ENCODE measurements at regions not wholly inside any gene's neighbourhood (a gene's known extent, or its start where the extent isn't known, plus 50 kb on each side); places are given as distances from the start of the nearest gene placed in this dataset.

- TF ChIP-seq CTCF (IDR thresholded peaks at IDR 0.05; ENCODE audit: low read length) (no peak), EZH2 (IDR thresholded peaks at IDR 0.05; ENCODE audit: borderline replicate concordance, low read length) (no peak)
- no peak overlapping the region for H3K4me2 ChIP-seq (ENCODE audit: low read length)
- H3K27me3 ChIP-seq (ENCODE audit: insufficient read depth, low read length): no peaks in the 10 kb centered on the region
- H2AFZ ChIP-seq (ENCODE audit: low read length): no peak overlapping the region
- H3K9me2 ChIP-seq (ENCODE audit: low read depth, low read length): no peaks in the 10 kb centered on the region
- H3K36me3 ChIP-seq (ENCODE audit: insufficient read depth, low read length): no peaks in the 10 kb centered on the region
- H3K4me3 ChIP-seq (ENCODE audit: low read depth, low read length, poor library complexity, severe bottlenecking): no peak overlapping the region
- no peaks in the 10 kb centered on the region for H3K79me2 ChIP-seq (ENCODE audit: insufficient read depth, low read length)
- H3K27ac ChIP-seq (ENCODE audit: low read depth, low read length, poor library complexity, severe bottlenecking): no peak overlapping the region
- H3K9ac ChIP-seq (ENCODE audit: low read length): no peak overlapping the region
- H3K9me3 ChIP-seq (ENCODE audit: low read length): no peaks in the 10 kb centered on the region
- H4K20me1 ChIP-seq (ENCODE audit: insufficient read depth, low read length): no peaks in the 10 kb centered on the region
- no peaks in the 10 kb centered on the region for H3F3A ChIP-seq (ENCODE audit: insufficient read depth, low read length)
- no peaks in the 10 kb centered on the region for H3K4me1 ChIP-seq (ENCODE audit: insufficient read depth, low read length, severe bottlenecking)
Observed at GRCh38 chr6:22804620-22805261, 235.4 kb downstream of the HDGFL1 start.

GRCh38 chr6:22807261-22807660, 237.9 kb downstream of the HDGFL1 start:
- no peak overlapping the region for H3K27ac ChIP-seq (ENCODE audit: low read depth, low read length, poor library complexity, severe bottlenecking)
- TF ChIP-seq EZH2 (IDR thresholded peaks at IDR 0.05; ENCODE audit: borderline replicate concordance, low read length) (no peak), CTCF (IDR thresholded peaks at IDR 0.05; ENCODE audit: low read length) (no peak)

GRCh38 chr6:22807818-22808217, 238.5 kb downstream of the HDGFL1 start:
- H3K4me1 ChIP-seq (ENCODE audit: insufficient read depth, low read length, severe bottlenecking): no peaks in the 10 kb centered on the region
- no peak overlapping the region for H3K4me2 ChIP-seq (ENCODE audit: low read length)
- H2AFZ ChIP-seq (ENCODE audit: low read length): no peak overlapping the region
- H3K4me3 ChIP-seq (ENCODE audit: low read depth, low read length, poor library complexity, severe bottlenecking): no peak overlapping the region
- no peaks in the 10 kb centered on the region for H3K27me3 ChIP-seq (ENCODE audit: insufficient read depth, low read length)
- no peak for TF ChIP-seq CTCF (IDR thresholded peaks at IDR 0.05; ENCODE audit: low read length)
- no peak for TF ChIP-seq EZH2 (IDR thresholded peaks at IDR 0.05; ENCODE audit: borderline replicate concordance, low read length)
- no peaks in the 10 kb centered on the region for H3K36me3 ChIP-seq (ENCODE audit: insufficient read depth, low read length)
- no peak overlapping the region for H3K27ac ChIP-seq (ENCODE audit: low read depth, low read length, poor library complexity, severe bottlenecking)
- no peaks in the 10 kb centered on the region for H3F3A ChIP-seq (ENCODE audit: insufficient read depth, low read length)
- no peaks in the 10 kb centered on the region for H3K9me2 ChIP-seq (ENCODE audit: low read depth, low read length)
- H3K9me3 ChIP-seq (ENCODE audit: low read length): no peaks in the 10 kb centered on the region
- H4K20me1 ChIP-seq (ENCODE audit: insufficient read depth, low read length): no peaks in the 10 kb centered on the region
- no peak overlapping the region for H3K9ac ChIP-seq (ENCODE audit: low read length)
- H3K79me2 ChIP-seq (ENCODE audit: insufficient read depth, low read length): no peaks in the 10 kb centered on the region

More at GRCh38 chr6:22807261-22807660, 237.9 kb downstream of the HDGFL1 start:
- H3K9me2 ChIP-seq (ENCODE audit: low read depth, low read length): no peaks in the 10 kb centered on the region
- no peak overlapping the region for H3K4me3 ChIP-seq (ENCODE audit: low read depth, low read length, poor library complexity, severe bottlenecking)
- no peak overlapping the region for H2AFZ ChIP-seq (ENCODE audit: low read length)
- no peak overlapping the region for H3K9ac ChIP-seq (ENCODE audit: low read length)
- H4K20me1 ChIP-seq (ENCODE audit: insufficient read depth, low read length): no peaks in the 10 kb centered on the region
- H3K79me2 ChIP-seq (ENCODE audit: insufficient read depth, low read length): no peaks in the 10 kb centered on the region
- no peaks in the 10 kb centered on the region for H3F3A ChIP-seq (ENCODE audit: insufficient read depth, low read length)
- no peaks in the 10 kb centered on the region for H3K4me1 ChIP-seq (ENCODE audit: insufficient read depth, low read length, severe bottlenecking)
- no peaks in the 10 kb centered on the region for H3K36me3 ChIP-seq (ENCODE audit: insufficient read depth, low read length)
- no peaks in the 10 kb centered on the region for H3K27me3 ChIP-seq (ENCODE audit: insufficient read depth, low read length)
- no peaks in the 10 kb centered on the region for H3K9me3 ChIP-seq (ENCODE audit: low read length)
- no peak overlapping the region for H3K4me2 ChIP-seq (ENCODE audit: low read length)

All from OCI-LY1 (cell line).